HEK293 (cell line): ENCODE measurements at regions not wholly inside any gene's neighbourhood (a gene's known extent, or its start where the extent isn't known, plus 50 kb on each side); places are given as distances from the start of the nearest gene placed in this dataset.

ENCODE experiments used
- CTCF ChIA-PET: fragments of 350-600 bp; formaldehyde crosslinking; extraction: SDS; loops from one replicate; lab custom pipeline; 2021; ENCODE audit warnings: antibody characterized with exemption; lab: Yijun Ruan, JAX
- POLR2A ChIA-PET: fragments of 300-600 bp; formaldehyde crosslinking; extraction: SDS; loops from one replicate; lab custom pipeline; 2020; ENCODE audit warnings: antibody characterized with exemption, inconsistent platforms; lab: Yijun Ruan, JAX
- H3K27ac ChIP-seq: fragments of 200-500 bp; sonication (Bioruptor generic); 2 replicates; pipeline ENCODE4 v1.5.1; 2014; ENCODE audit warnings: low read depth, low read length, control low read depth, inconsistent platforms; ENCODE audit errors: extremely low read depth
- H3K36me3 ChIP-seq, 2 experiments: fragments of 200-500 bp in 1 of 2; sonication (Bioruptor generic) in 1 of 2; 1 replicate in 1 of 2; 2 replicates in 1 of 2; pipeline ENCODE4 v1.5.1; 2014 to 2017; ENCODE audit warnings: inconsistent platforms in 2 of 2, low read length in 2 of 2; ENCODE audit not compliant: control insufficient read depth in 2 of 2, insufficient read depth in 1 of 2
- H3K4me1 ChIP-seq: fragments of 200-500 bp; sonication (Bioruptor generic); 2 replicates; pipeline ENCODE4 v1.5.1; 2014; ENCODE audit warnings: mild to moderate bottlenecking, low read length, inconsistent platforms; ENCODE audit not compliant: control insufficient read depth, insufficient read depth
- H3K4me3 ChIP-seq: 2 replicates; pipeline ENCODE4 v1.5.1; 2011; ENCODE audit warnings: low read depth, mild to moderate bottlenecking, control low read depth, low read length, moderate library complexity
- H3K9me3 ChIP-seq: fragments of 200-500 bp; sonication (Bioruptor generic); 2 replicates; pipeline ENCODE4 v1.5.1; 2014; ENCODE audit warnings: low read depth, low read length, inconsistent platforms; ENCODE audit not compliant: control insufficient read depth, insufficient read depth
- BCL6B ChIP-seq: fragments of 450-650 bp; formaldehyde crosslinking; IDR thresholded peaks from 2 replicates; pipeline ENCODE4 v1.5.1; 2017; ENCODE audit warnings: missing biosample characterization, missing genetic modification characterization
- IKZF3 ChIP-seq: fragments of 450-650 bp; IDR thresholded peaks from 2 replicates; pipeline ENCODE4 v1.5.0; 2018; ENCODE audit warnings: missing biosample characterization, mild to moderate bottlenecking, missing genetic modification characterization, moderate library complexity
- KLF16 ChIP-seq: fragments of 450-650 bp; formaldehyde crosslinking; IDR thresholded peaks from 2 replicates; pipeline ENCODE4 v1.5.1; 2017; ENCODE audit warnings: missing biosample characterization, missing genetic modification characterization
- PRDM1 ChIP-seq: fragments of 450-650 bp; formaldehyde crosslinking; IDR thresholded peaks from 2 replicates; pipeline ENCODE4; 2016; ENCODE audit warnings: missing biosample characterization, missing genetic modification characterization
- REST ChIP-seq: fragments of 450-650 bp; formaldehyde crosslinking; IDR thresholded peaks from 2 replicates; pipeline ENCODE4 v1.5.1; 2016; ENCODE audit warnings: missing biosample characterization, missing genetic modification characterization
- SCRT2 ChIP-seq: fragments of 450-650 bp; formaldehyde crosslinking; IDR thresholded peaks from 2 replicates; pipeline ENCODE4 v1.5.1; 2016; ENCODE audit warnings: missing biosample characterization, missing genetic modification characterization
- ZNF10 ChIP-seq: fragments of 450-650 bp; formaldehyde crosslinking; IDR thresholded peaks from 2 replicates; pipeline ENCODE4 v1.5.1; 2017; ENCODE audit warnings: missing biosample characterization, missing genetic modification characterization
- ZNF202 ChIP-seq: fragments of 450-650 bp; formaldehyde crosslinking; IDR thresholded peaks from 2 replicates; pipeline ENCODE4 v1.5.1; 2016; ENCODE audit warnings: missing biosample characterization, missing genetic modification characterization, borderline replicate concordance
- ZNF274 ChIP-seq, 2 experiments: fragments of 200-500 bp in 1 of 2; fragments of 450-650 bp in 1 of 2; sonication (Bioruptor generic) in 1 of 2; formaldehyde crosslinking in 1 of 2; IDR thresholded peaks; 2 replicates each; pipeline versions ENCODE4 v1.5.1 to v1.6.1; 2014 to 2016; ENCODE audit warnings: borderline replicate concordance in 1 of 2, inconsistent platforms in 1 of 2, low read length in 1 of 2, missing biosample characterization in 1 of 2, missing genetic modification characterization in 1 of 2
- ZNF280D ChIP-seq: fragments of 450-650 bp; formaldehyde crosslinking; IDR thresholded peaks from 2 replicates; pipeline ENCODE4 v1.5.1; 2016; ENCODE audit warnings: missing biosample characterization, missing genetic modification characterization
- ZNF394 ChIP-seq: fragments of 450-650 bp; formaldehyde crosslinking; IDR thresholded peaks from 2 replicates; pipeline ENCODE4 v1.5.1; 2016; ENCODE audit warnings: missing biosample characterization, missing genetic modification characterization, mild to moderate bottlenecking, moderate library complexity, borderline replicate concordance
- ZNF416 ChIP-seq: fragments of 450-650 bp; formaldehyde crosslinking; IDR thresholded peaks from 2 replicates; pipeline ENCODE4 v1.5.1; 2016; ENCODE audit warnings: missing biosample characterization, missing genetic modification characterization
- ZNF433 ChIP-seq: fragments of 450-650 bp; formaldehyde crosslinking; IDR thresholded peaks from 2 replicates; pipeline ENCODE4 v1.5.1; 2016; ENCODE audit warnings: missing biosample characterization, missing genetic modification characterization, low read depth
- ZNF529 ChIP-seq: fragments of 450-650 bp; formaldehyde crosslinking; IDR thresholded peaks from 2 replicates; pipeline ENCODE4 v1.5.1; 2017; ENCODE audit warnings: missing genetic modification characterization, missing biosample characterization; ENCODE audit not compliant: insufficient replicate concordance
- ZNF677 ChIP-seq: fragments of 450-650 bp; IDR thresholded peaks from 2 replicates; pipeline ENCODE4 v1.5.0; 2018; ENCODE audit warnings: missing biosample characterization, mild to moderate bottlenecking, missing genetic modification characterization, moderate library complexity
- ZNF776 ChIP-seq: fragments of 450-650 bp; formaldehyde crosslinking; IDR thresholded peaks from 2 replicates; pipeline ENCODE4 v1.5.0; 2017; ENCODE audit warnings: missing biosample characterization, missing genetic modification characterization, borderline replicate concordance
- ZNF777 ChIP-seq: fragments of 450-650 bp; formaldehyde crosslinking; IDR thresholded peaks from 2 replicates; pipeline ENCODE4 v1.5.1; 2017; ENCODE audit warnings: missing biosample characterization, missing genetic modification characterization, borderline replicate concordance
- ZNF791 ChIP-seq: fragments of 450-650 bp; formaldehyde crosslinking; IDR thresholded peaks from 2 replicates; pipeline ENCODE4 v1.5.1; 2016; ENCODE audit warnings: missing biosample characterization, missing genetic modification characterization

GRCh38 chr7:132001146-132001545 is 444.7 kb upstream of the PODXL start:
- H3K9me3 ChIP-seq: no peaks in the 10 kb centered on the region
- H3K36me3 ChIP-seq: no peaks in the 10 kb centered on the region
- H3K27ac ChIP-seq: no peak overlapping the region
- ChIA-PET CTCF (interaction anchor here (0.7 to 1.2 kb wide), 2 partner anchors 9 to 56 kb away, joined by 3 to 4 read pairs; no protein-coding TSS in a partner anchor), POLR2A (no interaction called here)
- TF ChIP-seq ZNF274 (IDR thresholded peaks at IDR 0.05; ENCODE audit: low read length): no peak
- TF ChIP-seq ZNF274 (tag by site-specific recombination; IDR thresholded peaks at IDR 0.05; ENCODE audit: borderline replicate concordance): no peak
- TF ChIP-seq KLF16 (tag by site-specific recombination): no peak
- no peak for TF ChIP-seq ZNF777
- TF ChIP-seq ZNF529 (tag by site-specific recombination): no peak
- no peak for TF ChIP-seq PRDM1
- H3K4me3 ChIP-seq: no peak overlapping the region
- H3K4me1 ChIP-seq: no peaks in the 10 kb centered on the region

GRCh38 chr7:131999193-131999592 is 442.8 kb upstream of the PODXL start:
- no peaks in the 10 kb centered on the region for H3K36me3 ChIP-seq
- H3K4me3 ChIP-seq: no peak overlapping the region
- no peaks in the 10 kb centered on the region for H3K4me1 ChIP-seq
- TF ChIP-seq ZNF433 (tag by site-specific recombination) (no peak), IKZF3 (no peak), SCRT2 (tag by site-specific recombination) (no peak), ZNF416 (tag by site-specific recombination) (no peak), ZNF202 (tag by site-specific recombination) (no peak), ZNF776 (tag by site-specific recombination) (no peak), ZNF10 (tag by site-specific recombination) (no peak), BCL6B (tag by site-specific recombination) (no peak), ZNF394 (tag by site-specific recombination) (no peak), ZNF677 (tag by site-specific recombination) (no peak), REST (tag by site-specific recombination) (no peak), ZNF280D (tag by site-specific recombination) (no peak), ZNF791 (tag by site-specific recombination) (no peak)
- POLR2A ChIA-PET: no interaction called here
- no peak overlapping the region for H3K27ac ChIP-seq
- H3K9me3 ChIP-seq: no peaks in the 10 kb centered on the region
- CTCF ChIA-PET: interaction anchor here (0.6 kb wide), 1 partner anchor 49 kb away, joined by 5 read pairs; no protein-coding TSS in a partner anchor
